Activated T-cell treated with anti-CD3 and anti-CD28 coated beads, Interleukin-2, amount 50 U/mL, for 72 hours (primary cell): ENCODE measurements at regions not wholly inside any gene's neighbourhood (a gene's known extent, or its start where the extent isn't known, plus 50 kb on each side); places are given as distances from the start of the nearest gene placed in this dataset.

Experiments
- ATAC-seq, 2 donors: fragments of 150-1000 bp; cut with Tn5 transposase; replicated peaks in 1 of 2; 2 replicates each; pipeline ENCODE4 v1.10.0; 2021; ENCODE audit warnings: moderate library complexity in 2 of 2, mild to moderate bottlenecking in 1 of 2
- DNase-seq, 2 donors: peaks; one replicate each; pipeline ENCODE4 v3.0.0; 2021 to 2022; ENCODE audit warnings: mixed read lengths in 1 of 2
- H3K27ac Mint-ChIP-seq: one replicate; pipeline ENCODE4 v1.8.0; 2022; ENCODE audit warnings: mild to moderate bottlenecking, moderate library complexity, mixed read lengths
- H3K27me3 Mint-ChIP-seq: one replicate; pipeline ENCODE4 v1.8.0; 2022; ENCODE audit warnings: low read depth, mixed read lengths
- H3K36me3 Mint-ChIP-seq, 2 donors: one replicate each; pipeline ENCODE4 v1.8.0; 2022; ENCODE audit warnings: mixed read lengths in 2 of 2, mild to moderate bottlenecking in 1 of 2; ENCODE audit not compliant: insufficient read depth in 2 of 2
- H3K4me1 Mint-ChIP-seq: one replicate; pipeline ENCODE4 v1.8.0; 2022; ENCODE audit warnings: low read depth, mixed read lengths
- H3K4me3 Mint-ChIP-seq, 2 donors: one replicate each; pipeline ENCODE4 v1.8.0; 2022; ENCODE audit warnings: mild to moderate bottlenecking in 2 of 2, mixed read lengths in 2 of 2, moderate library complexity in 2 of 2
- H3K9me3 Mint-ChIP-seq, 2 donors: one replicate each; pipeline ENCODE4 v1.8.0; 2022; ENCODE audit warnings: mixed read lengths in 2 of 2

- Mint-ChIP-seq H3K4me3 (no peak overlapping the region), H3K27me3 (no peaks in the 10 kb centered on the region), H3K36me3 (no peaks in the 10 kb centered on the region), H3K27ac (no peak overlapping the region), H3K9me3 (peaks cover 6% of the 10 kb centered on the region in 2 donors), H3K4me1 (no peaks in the 10 kb centered on the region)
- no peak for DNase-seq
- no peak for ATAC-seq
Measured at GRCh38 chr7:52260046-52260665, 775.3 kb upstream of the POM121L12 start.

GRCh38 chr7:52257890-52258289, 777.5 kb upstream of the POM121L12 start:
- Mint-ChIP-seq H3K4me1 (no peaks in the 10 kb centered on the region), H3K4me3 (no peak overlapping the region), H3K9me3 (peaks cover 6% of the 10 kb centered on the region in 2 donors), H3K27ac (no peak overlapping the region), H3K36me3 (no peaks in the 10 kb centered on the region), H3K27me3 (no peaks in the 10 kb centered on the region)
- no peak for ATAC-seq
- no peak for DNase-seq

GRCh38 chr7:52254396-52255010, 780.9 kb upstream of the POM121L12 start:
- H3K9me3 Mint-ChIP-seq = peaks cover 12 to 15% of the 10 kb centered on the region in 2 donors
- DNase-seq (no peak), ATAC-seq (no peak)
- H3K4me1 Mint-ChIP-seq = no peaks in the 10 kb centered on the region
- no peaks in the 10 kb centered on the region for H3K36me3 Mint-ChIP-seq
- H3K4me3 Mint-ChIP-seq = no peak overlapping the region
- H3K27ac Mint-ChIP-seq = no peak overlapping the region
- no peaks in the 10 kb centered on the region for H3K27me3 Mint-ChIP-seq

DNA sequence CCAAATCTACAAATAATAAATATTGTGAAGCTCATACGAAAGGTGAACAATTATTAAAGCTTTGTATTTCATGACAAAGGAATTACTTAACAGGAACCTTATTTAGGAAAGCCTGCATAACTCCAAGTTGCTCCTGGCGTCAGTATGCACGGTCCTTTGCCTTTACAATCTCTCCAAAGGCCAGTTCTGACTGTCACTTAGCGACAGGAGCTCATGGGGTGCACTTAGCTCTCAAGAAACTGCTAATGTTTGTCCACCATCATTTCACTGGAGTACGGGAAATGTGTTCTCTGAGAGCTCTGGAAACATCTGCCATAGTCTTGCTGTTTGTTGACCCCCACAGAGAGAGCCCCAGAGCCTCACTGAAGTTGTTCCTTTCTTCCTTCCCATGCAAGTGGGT, 781.5 kb upstream of the POM121L12 start:
- DNase-seq = no peak
- ATAC-seq = no peak
- Mint-ChIP-seq H3K27me3 (no peaks in the 10 kb centered on the region), H3K4me1 (no peaks in the 10 kb centered on the region), H3K27ac (no peak overlapping the region), H3K4me3 (no peak overlapping the region), H3K36me3 (no peaks in the 10 kb centered on the region), H3K9me3 (peaks cover 12 to 15% of the 10 kb centered on the region in 2 donors)

DNA sequence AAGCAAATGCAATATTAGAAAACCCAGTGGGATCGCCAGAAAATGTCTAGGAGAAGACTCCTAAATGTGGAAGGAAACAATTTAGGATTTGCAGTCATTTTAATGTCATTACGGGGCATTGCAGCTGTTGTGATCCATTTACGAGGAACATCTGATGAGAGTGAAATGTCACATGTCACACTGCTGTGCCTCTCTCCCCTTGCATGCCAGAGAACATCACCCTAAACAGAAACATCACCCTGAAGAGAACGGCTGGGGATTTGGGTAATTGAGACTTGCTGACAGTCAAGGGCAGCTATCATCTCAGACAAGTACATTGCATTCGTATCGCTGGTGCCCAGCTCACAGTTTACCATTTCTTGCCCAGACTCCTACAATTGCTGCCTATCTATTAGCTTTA, 785.7 kb upstream of the POM121L12 start:
- Mint-ChIP-seq H3K27me3 (no peaks in the 10 kb centered on the region), H3K36me3 (no peaks in the 10 kb centered on the region), H3K27ac (no peak overlapping the region), H3K9me3 (peaks cover 8 to 13% of the 10 kb centered on the region in 2 donors), H3K4me1 (no peaks in the 10 kb centered on the region), H3K4me3 (no peak overlapping the region)
- ATAC-seq = no peak
- no peak for DNase-seq

GRCh38 chr7:52247518-52247917, 787.9 kb upstream of the POM121L12 start:
- peaks cover 10 to 12% of the 10 kb centered on the region in 2 donors for H3K9me3 Mint-ChIP-seq
- H3K27me3 Mint-ChIP-seq = no peaks in the 10 kb centered on the region
- ATAC-seq = no peak
- no peak overlapping the region for H3K27ac Mint-ChIP-seq
- no peaks in the 10 kb centered on the region for H3K4me1 Mint-ChIP-seq
- no peak overlapping the region for H3K4me3 Mint-ChIP-seq
- no peak for DNase-seq
- H3K36me3 Mint-ChIP-seq = no peaks in the 10 kb centered on the region

GRCh38 chr7:52243685-52244084, 791.7 kb upstream of the POM121L12 start:
- H3K36me3 Mint-ChIP-seq = no peaks in the 10 kb centered on the region
- DNase-seq (no peak), ATAC-seq (no peak)
- H3K27me3 Mint-ChIP-seq = no peaks in the 10 kb centered on the region
- H3K4me3 Mint-ChIP-seq = no peak overlapping the region
- H3K4me1 Mint-ChIP-seq = no peaks in the 10 kb centered on the region
- no peak overlapping the region for H3K27ac Mint-ChIP-seq
- peaks cover 10 to 14% of the 10 kb centered on the region in 2 donors for H3K9me3 Mint-ChIP-seq

GRCh38 chr7:52233248-52233647, 802.2 kb upstream of the POM121L12 start:
- Mint-ChIP-seq H3K9me3 (peaks cover 15 to 17% of the 10 kb centered on the region in 2 donors), H3K27me3 (no peaks in the 10 kb centered on the region), H3K27ac (no peak overlapping the region), H3K4me1 (no peaks in the 10 kb centered on the region), H3K36me3 (peaks cover 0 to 2% of the 10 kb centered on the region in 2 donors), H3K4me3 (no peak overlapping the region)
- DNase-seq (no peak), ATAC-seq (no peak)

DNA sequence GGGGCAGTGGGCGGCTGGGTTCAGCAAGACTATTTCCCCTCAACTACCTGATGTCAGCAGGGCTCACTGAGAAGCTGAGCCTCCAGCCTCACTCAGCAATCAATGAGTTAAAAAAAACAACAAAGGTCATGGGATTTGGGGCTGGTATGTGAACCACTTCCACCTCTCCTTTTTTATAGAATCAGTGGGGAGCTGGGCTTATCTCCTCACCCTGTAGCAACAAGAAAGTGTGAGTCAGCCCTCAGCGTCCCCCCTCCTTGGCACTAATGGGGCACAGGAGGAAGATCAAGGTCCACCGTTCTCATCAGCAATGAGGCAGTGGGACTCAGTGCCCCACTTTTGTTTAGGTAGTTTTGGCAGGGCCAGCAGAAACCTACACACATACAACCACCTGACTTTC, 823.5 kb upstream of the POM121L12 start:
- no peaks in the 10 kb centered on the region for H3K4me1 Mint-ChIP-seq
- H3K27me3 Mint-ChIP-seq = no peaks in the 10 kb centered on the region
- H3K4me3 Mint-ChIP-seq = no peak overlapping the region
- ATAC-seq = no peak
- peaks cover 0 to 2% of the 10 kb centered on the region in 2 donors for H3K36me3 Mint-ChIP-seq
- H3K27ac Mint-ChIP-seq = no peak overlapping the region
- peaks cover 1 to 3% of the 10 kb centered on the region in 2 donors for H3K9me3 Mint-ChIP-seq
- DNase-seq = no peak

DNA sequence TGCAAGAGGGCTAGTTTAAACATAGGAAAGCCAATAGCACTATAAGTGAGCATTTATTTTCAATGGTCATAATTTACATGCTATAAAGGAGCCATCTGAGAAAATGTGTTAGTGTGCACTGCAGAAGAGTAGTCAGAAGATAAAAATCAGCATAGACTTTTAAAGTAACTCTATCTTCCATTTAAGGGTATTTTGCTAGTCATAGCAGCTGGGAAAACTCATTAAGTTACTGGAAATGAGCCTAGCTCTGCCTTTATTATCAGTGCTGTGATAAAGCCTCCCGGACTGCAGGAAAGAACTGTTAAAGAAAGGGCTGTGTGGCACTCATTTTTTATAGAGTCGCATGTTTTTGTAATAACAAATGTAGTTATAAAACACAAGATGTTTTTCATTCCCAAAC, 825.8 kb upstream of the POM121L12 start:
- H3K9me3 Mint-ChIP-seq = peaks cover 3% of the 10 kb centered on the region in 2 donors
- ATAC-seq = no peak

GRCh38 chr7:52197221-52197620, 838.2 kb upstream of the POM121L12 start:
- peaks cover 6 to 14% of the 10 kb centered on the region in 2 donors for H3K9me3 Mint-ChIP-seq
- H3K36me3 Mint-ChIP-seq = peaks cover 0 to 2% of the 10 kb centered on the region in 2 donors
- no peak overlapping the region for H3K27ac Mint-ChIP-seq
- H3K27me3 Mint-ChIP-seq = no peaks in the 10 kb centered on the region
- H3K4me1 Mint-ChIP-seq = no peaks in the 10 kb centered on the region
- DNase-seq (no peak), ATAC-seq (no peak)
- H3K4me3 Mint-ChIP-seq = no peak overlapping the region

More for the DNA sequence above, 825.8 kb upstream of the POM121L12 start:
- no peaks in the 10 kb centered on the region for H3K4me1 Mint-ChIP-seq
- H3K36me3 Mint-ChIP-seq = peaks cover 0 to 2% of the 10 kb centered on the region in 2 donors
- no peak overlapping the region for H3K27ac Mint-ChIP-seq
- no peaks in the 10 kb centered on the region for H3K27me3 Mint-ChIP-seq
- DNase-seq = no peak
- no peak overlapping the region for H3K4me3 Mint-ChIP-seq

DNA sequence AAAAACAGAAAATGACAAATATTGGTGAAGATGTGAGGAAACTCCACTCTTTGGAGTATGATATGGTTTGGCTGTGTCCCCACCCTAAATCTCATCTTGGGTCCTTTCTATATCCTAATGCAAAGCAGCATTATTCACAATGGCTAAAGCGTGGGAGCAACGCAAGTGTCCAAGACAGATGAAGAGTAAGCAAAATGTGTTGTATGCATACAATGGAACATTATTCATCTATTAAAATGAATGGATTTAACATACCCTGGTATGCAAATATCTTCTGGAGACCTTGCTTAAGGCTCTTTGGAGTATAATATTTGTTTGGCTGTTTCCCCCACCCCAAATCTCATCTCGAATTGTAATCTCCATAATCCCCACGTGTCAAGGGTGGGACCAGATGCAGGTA, 839.8 kb upstream of the POM121L12 start:
- ATAC-seq (no peak), DNase-seq (no peak)
- Mint-ChIP-seq H3K36me3 (peaks cover 0 to 2% of the 10 kb centered on the region in 2 donors), H3K4me3 (no peak overlapping the region), H3K27me3 (no peaks in the 10 kb centered on the region), H3K4me1 (no peaks in the 10 kb centered on the region), H3K27ac (no peak overlapping the region), H3K9me3 (peaks cover 6 to 14% of the 10 kb centered on the region in 2 donors)

DNA sequence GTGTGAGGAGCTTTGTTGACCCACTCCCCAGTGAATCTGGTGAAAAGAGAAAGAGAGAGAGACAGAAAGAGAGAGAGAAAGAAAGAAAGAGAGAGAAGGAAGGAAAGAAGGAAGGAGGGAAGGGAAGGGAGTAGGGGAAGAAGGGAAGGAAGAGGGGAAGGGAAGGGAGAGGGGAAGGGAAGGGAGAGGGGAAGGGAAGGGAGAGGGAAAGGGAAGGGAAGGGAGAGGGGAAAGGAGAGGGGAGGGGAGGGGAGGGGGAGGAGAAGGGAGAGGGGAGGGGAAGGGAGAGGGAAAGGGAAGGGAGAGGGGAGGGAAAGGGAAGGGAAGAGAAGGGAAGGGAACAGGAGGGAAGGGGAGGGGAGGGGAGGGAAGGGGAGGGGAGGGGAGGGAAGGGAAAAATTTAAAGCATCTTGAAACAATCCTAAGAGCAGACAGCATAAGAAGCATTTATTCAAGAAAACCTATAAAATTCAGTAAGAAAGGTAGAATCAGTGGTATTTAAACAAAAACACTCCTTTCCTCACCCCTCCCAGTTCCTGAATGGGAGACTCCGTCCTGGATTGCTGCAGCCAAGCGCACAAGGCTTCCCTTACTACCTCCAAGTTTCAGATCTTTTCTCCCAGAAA, 846.2 kb upstream of the POM121L12 start:
- no peaks in the 10 kb centered on the region for H3K27me3 Mint-ChIP-seq
- H3K9me3 Mint-ChIP-seq = peaks cover 1 to 3% of the 10 kb centered on the region in 2 donors
- ATAC-seq = no peak
- H3K4me3 Mint-ChIP-seq = no peak overlapping the region
- DNase-seq = no peak
- H3K27ac Mint-ChIP-seq = no peak overlapping the region
- H3K36me3 Mint-ChIP-seq = no peaks in the 10 kb centered on the region
- H3K4me1 Mint-ChIP-seq = no peaks in the 10 kb centered on the region
